GM20431 (cell line): ENCODE measurements at regions not wholly inside any gene's neighbourhood (a gene's known extent, or its start where the extent isn't known, plus 50 kb on each side); places are given as distances from the start of the nearest gene placed in this dataset.
"Not testable (repeated sequence)": the region's sequence is repeated elsewhere in the genome, so short reads cannot be mapped to it uniquely, and the experiment has no call there.

ENCODE experiments used
- in situ Hi-C: fragments of 300-500 bp; cut with MseI, MboI; formaldehyde crosslinking; loops from one replicate; pipeline ENCODE4 v1.15.0; 2020; ENCODE audit warnings: low sequenced_read_pairs; ENCODE audit not compliant: unreplicated experiment

DNA sequence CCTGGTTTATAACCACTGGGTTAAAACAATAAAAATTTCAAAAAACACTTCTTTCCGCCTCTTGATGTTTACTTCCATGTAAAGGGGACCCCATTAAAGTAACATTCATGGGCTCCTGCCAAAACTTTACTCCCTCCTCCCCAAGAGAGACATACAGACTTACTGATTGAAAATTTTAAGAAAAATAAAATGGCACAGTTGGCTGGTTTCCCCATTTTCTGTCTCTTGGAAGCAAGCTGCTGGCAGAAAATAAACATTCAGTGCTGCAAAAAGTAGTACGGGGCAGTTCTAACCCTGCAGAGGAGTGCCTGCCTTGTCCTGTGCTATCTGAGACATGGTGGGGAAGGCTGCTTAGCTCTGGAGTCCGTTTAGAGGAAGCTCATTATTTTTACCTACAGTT is 187.3 kb upstream of the INTU start:
- in situ Hi-C loops, result no loop called here

DNA sequence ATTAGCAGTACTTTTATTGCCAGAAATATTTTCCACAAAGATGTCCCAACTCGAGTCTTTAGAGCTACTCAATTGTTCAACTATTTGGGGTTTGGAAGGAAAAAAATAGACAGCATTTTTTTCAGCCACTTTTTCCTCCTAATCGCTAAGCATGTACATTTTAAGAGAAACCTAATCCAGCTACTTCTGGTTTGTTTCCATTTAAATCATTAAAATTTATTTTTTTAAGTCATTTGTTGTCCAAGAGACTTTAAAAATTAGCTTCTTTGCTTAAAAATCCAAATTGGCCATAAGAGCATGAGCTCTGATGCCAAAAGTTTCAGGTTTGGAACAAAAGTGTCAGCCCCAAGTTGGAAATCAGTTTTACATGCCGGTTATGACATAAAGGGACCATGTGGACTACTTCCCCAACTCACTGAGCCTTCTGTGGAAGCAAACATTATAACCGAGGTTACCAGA is 186.3 kb upstream of the INTU start:
- in situ Hi-C loops, result no loop called here

DNA sequence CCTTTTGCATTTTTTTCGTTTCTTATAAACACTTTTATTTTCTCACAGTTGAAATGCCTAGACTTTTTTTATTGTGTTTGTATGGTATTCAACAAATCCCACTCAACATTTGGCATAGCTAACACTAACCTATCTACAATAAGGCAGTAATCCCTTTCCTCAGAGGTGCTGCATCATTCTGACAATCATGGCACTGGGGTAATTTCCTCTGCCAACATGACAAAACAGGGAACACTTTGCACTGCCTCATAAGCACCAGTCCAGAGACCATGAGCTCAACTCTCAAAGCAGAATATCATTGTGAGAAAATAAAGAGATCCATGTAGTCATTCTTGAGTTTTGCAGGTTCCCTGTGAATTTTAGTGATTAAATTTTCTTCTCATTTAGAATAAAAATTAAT is 183.8 kb upstream of the INTU start:
- in situ Hi-C loops, result no loop called here

- in situ Hi-C loops, result no loop called here
These were observed 183.3 kb upstream of the INTU start for GRCh38 chr4:127449449-127449848.

- in situ Hi-C loops, result no loop called here
These were observed 182.5 kb upstream of the INTU start for GRCh38 chr4:127450276-127450675.

DNA sequence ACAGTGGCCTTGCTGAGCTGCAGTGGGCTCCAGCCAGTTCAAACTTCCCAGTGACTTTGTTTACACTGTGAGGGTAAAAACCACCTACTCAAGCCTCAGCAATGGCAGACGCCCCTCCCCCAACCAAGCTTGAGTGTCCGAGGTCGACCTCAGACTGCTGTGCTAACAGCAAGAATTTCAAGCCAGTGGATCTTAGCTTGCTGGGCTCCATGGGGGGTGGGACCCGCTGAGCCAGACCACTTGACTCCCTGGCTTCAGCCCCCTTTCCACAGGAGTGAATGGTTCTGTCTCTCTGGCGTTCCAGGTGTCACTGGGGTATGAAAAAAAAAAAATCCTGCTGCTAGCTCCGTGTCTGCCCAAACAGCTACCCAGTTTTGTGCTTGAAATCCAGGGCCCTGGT is 168.9 kb upstream of the INTU start:
- in situ Hi-C loops, result no loop called here

- in situ Hi-C loops, result no loop called here
These were observed 163.2 kb upstream of the INTU start for GRCh38 chr4:127469542-127469941.

- in situ Hi-C loops, result no loop called here
These were observed 162.6 kb upstream of the INTU start for GRCh38 chr4:127469959-127470809.

DNA sequence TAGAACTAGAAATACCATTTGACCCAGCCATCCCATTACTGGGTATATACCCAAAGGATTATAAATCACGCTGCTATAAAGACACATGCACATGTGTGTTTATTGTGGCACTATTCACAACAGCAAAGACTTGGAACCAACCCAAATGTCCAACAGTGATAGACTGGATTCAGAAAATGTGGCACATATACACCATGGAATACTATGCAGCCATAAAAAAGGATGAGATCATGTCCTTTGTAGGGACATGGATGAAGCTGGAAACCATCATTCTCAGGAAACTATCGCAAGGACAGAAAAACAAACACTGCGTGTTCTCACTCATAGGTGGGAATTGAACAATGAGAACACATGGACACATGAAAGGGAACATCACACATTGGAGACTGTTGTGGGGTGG is 154.5 kb upstream of the INTU start:
- in situ Hi-C loops, result not testable (repeated sequence)

- in situ Hi-C loops, result no loop called here
These were observed 153.6 kb upstream of the INTU start for GRCh38 chr4:127479031-127479622.

GRCh38 chr4:127482049-127482448 is 150.7 kb upstream of the INTU start:
- in situ Hi-C loops, result no loop called here

- in situ Hi-C loops, result no loop called here
These were observed 148.6 kb upstream of the INTU start for GRCh38 chr4:127484117-127484516.

DNA sequence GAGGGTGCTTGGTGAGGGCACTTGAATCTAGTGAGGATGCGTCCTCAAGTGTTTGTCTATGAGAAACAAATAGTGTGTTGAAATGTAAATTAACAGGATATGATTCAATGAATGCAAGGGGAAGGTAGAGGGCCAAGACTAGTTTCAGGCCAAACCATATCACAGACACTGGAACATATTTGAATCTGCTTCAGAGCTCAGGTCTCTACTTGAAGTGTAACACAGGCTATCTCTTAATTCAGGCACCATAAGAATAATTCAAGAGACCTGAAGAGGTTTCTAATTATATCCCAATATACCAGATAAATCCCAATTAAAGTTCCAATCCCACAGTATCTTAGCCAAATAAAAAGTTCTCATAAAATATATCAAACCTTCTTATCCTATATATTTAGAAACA is 146.5 kb upstream of the INTU start:
- in situ Hi-C loops, result no loop called here

DNA sequence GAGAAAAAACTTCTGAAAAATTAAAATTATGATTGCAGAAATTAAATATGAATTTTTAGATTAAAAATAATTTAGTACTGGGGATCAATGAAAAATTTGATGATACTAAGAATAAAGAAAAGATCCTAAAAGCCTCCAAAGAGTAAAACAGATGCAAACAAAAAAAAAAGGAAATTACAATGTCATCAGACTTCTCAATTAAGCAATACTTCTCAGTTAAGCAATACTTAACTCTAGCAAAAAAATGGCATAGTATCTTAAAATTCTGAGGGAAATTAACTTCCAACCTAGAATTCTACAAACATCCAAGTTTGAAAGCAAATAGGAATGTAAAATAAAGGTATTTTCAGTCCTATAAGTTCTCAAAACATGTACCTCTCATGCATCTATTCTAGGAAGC is 141.2 kb upstream of the INTU start:
- in situ Hi-C loops, result no loop called here

DNA sequence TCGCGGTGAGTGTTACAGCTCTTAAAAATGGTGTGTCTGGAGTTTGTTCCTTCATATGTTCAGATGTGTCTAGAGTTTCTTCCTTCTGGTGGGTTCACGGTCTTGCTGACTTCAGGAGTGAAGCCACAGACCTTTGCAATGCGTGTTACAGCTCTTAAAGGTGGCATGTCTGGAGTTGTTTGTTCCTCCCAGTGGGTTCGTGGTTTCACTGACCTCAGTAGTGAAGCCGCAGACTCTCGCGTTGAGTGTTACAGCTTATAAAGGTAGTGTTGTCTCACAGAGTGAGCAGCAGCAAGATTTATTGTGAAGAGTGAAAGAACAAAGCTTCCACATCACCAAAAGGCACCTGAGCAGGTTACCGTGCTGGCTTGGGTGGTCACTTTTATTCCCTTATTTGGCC is 135.9 kb upstream of the INTU start:
- in situ Hi-C loops, result not testable (repeated sequence)

GRCh38 chr4:127498366-127498765 is 134.4 kb upstream of the INTU start:
- in situ Hi-C loops, result no loop called here

DNA sequence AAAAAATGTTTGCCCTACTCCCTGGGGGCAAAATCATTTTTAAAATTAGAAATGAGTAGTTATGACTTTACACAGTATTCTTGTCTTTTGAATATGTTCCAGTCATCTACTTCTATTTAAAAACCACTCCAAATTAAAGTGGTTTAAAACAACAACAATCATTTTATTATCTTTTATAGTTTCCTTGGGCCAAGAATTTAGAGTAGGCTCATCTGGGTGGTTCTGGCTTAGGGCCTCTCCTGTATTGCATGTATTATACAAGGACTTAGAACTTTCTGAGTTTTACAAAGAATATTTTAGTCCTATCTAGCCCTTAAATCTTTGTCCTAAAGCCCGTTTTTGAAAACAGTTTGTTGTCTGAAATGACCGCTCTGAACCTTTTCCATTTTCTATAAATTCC is 132.5 kb upstream of the INTU start:
- in situ Hi-C loops, result no loop called here

- in situ Hi-C loops, result no loop called here
These were observed 131.7 kb upstream of the INTU start for GRCh38 chr4:127501103-127501502.

- in situ Hi-C loops, result no loop called here
These were observed 129.6 kb upstream of the INTU start for GRCh38 chr4:127503111-127503510.

- in situ Hi-C loops, result no loop called here
These were observed 127.6 kb upstream of the INTU start for GRCh38 chr4:127505203-127505602.

DNA sequence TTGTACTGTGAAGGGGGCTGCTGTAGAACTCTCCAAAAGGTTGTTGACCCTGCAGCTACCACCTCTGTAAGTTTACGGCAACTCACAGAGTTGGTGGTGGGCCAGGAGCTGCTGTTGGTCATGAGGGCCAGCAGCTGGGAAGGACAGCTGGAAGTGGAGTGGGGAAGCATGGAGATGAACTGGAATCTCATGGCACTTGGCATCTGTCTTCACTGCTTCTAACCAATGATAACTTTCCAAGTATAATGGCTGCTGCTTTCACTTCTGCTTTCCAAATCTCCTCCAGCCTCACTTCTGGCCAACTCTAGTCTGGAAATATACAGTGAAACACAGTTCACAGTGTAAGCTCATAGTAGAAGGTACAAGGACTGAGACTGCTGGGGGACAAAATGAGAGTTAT is 126.5 kb upstream of the INTU start:
- in situ Hi-C loops, result no loop called here

- in situ Hi-C loops, result no loop called here
These were observed 123.6 kb upstream of the INTU start for GRCh38 chr4:127509155-127509554.
